ENCODE measurements at regions not wholly inside any gene's neighbourhood (a gene's known extent, or its start where the extent isn't known, plus 50 kb on each side); places are given as distances from the start of the nearest gene placed in this dataset.

- TF ChIP-seq NR3C1 (CRISPR knock-in tag; conservative IDR thresholded peaks at IDR 0.05; ENCODE audit: low read depth) = no peak
- TF ChIP-seq NR2C2 (CRISPR knock-in tag; IDR thresholded peaks at IDR 0.05) = no peak
- no peak for TF ChIP-seq KAT7 (CRISPR knock-in tag; IDR thresholded peaks at IDR 0.05; ENCODE audit: borderline replicate concordance)
- no peak for TF ChIP-seq CTCF (IDR thresholded peaks at IDR 0.05)
- no peak for TF ChIP-seq ZNF232 (CRISPR knock-in tag; IDR thresholded peaks at IDR 0.05)
- no peak for TF ChIP-seq ELF4 (CRISPR knock-in tag; IDR thresholded peaks at IDR 0.05; ENCODE audit: low read depth)
- TF ChIP-seq ESRRA (CRISPR knock-in tag; IDR thresholded peaks at IDR 0.05; ENCODE audit: borderline replicate concordance) = no peak
- TF ChIP-seq USF2 (CRISPR knock-in tag; IDR thresholded peaks at IDR 0.05) = no peak
These were observed 432.3 kb downstream of the DHX35 start for GRCh38 chr20:39394461-39394860.

Measured in WTC11 (cell line).